ENCODE measurements at regions not wholly inside any gene's neighbourhood (a gene's known extent, or its start where the extent isn't known, plus 50 kb on each side); places are given as distances from the start of the nearest gene placed in this dataset.
"Not testable (repeated sequence)": the region's sequence is repeated elsewhere in the genome, so short reads cannot be mapped to it uniquely, and the experiment has no call there.

GRCh38 chr4:138334346-138335016, 92.3 kb upstream of the SLC7A11 start:
- 86 to 90% methylated on average over 1 to 7 of the region's 9 CpGs for WGBS, 2 experiments (ENCODE audit: insufficient coverage in 2 of 2)
- Histone ChIP-seq H3K36me3 (ENCODE audit: control insufficient read depth, insufficient read depth, low read length) (no peaks in the 10 kb centered on the region), H3K9me3 (ENCODE audit: control insufficient read depth, low read length) (no peaks in the 10 kb centered on the region), H3K4me1 (ENCODE audit: control insufficient read depth, insufficient read depth, low read length, poor library complexity, severe bottlenecking) (peaks cover 6% of the 10 kb centered on the region), H3K27ac (ENCODE audit: low read depth, low read length, severe bottlenecking) (no peak overlapping the region), H3K4me3 (ENCODE audit: extremely low read depth, insufficient read depth, low read length, poor library complexity, severe bottlenecking) (no peak overlapping the region)

- H3K27ac ChIP-seq (ENCODE audit: low read depth, low read length, severe bottlenecking); H3K36me3 ChIP-seq (ENCODE audit: control insufficient read depth, insufficient read depth, low read length); H3K9me3 ChIP-seq (ENCODE audit: control insufficient read depth, low read length); H3K4me1 ChIP-seq (ENCODE audit: control insufficient read depth, insufficient read depth, low read length, poor library complexity, severe bottlenecking); H3K4me3 ChIP-seq (ENCODE audit: extremely low read depth, insufficient read depth, low read length, poor library complexity, severe bottlenecking): not testable (repeated sequence)
- 83% methylated on average over 1 of the region's 1 CpG; no CpG with 5 or more reads in 1 of the 2 experiments for WGBS, 2 experiments (ENCODE audit: insufficient coverage in 2 of 2)
Measured at GRCh38 chr4:138332415-138332814, 90.3 kb upstream of the SLC7A11 start.

- H3K27ac ChIP-seq (ENCODE audit: low read depth, low read length, severe bottlenecking): no peak overlapping the region
- peaks cover 6% of the 10 kb centered on the region for H3K4me1 ChIP-seq (ENCODE audit: control insufficient read depth, insufficient read depth, low read length, poor library complexity, severe bottlenecking)
- no peaks in the 10 kb centered on the region for H3K9me3 ChIP-seq (ENCODE audit: control insufficient read depth, low read length)
- 94% methylated on average over 2 of the region's 2 CpGs; no CpG with 5 or more reads in 1 of the 2 experiments for WGBS, 2 experiments (ENCODE audit: insufficient coverage in 2 of 2)
- H3K36me3 ChIP-seq (ENCODE audit: control insufficient read depth, insufficient read depth, low read length): no peaks in the 10 kb centered on the region
- H3K4me3 ChIP-seq (ENCODE audit: extremely low read depth, insufficient read depth, low read length, poor library complexity, severe bottlenecking): no peak overlapping the region
Measured at GRCh38 chr4:138330531-138330930, 88.4 kb upstream of the SLC7A11 start.

DNA sequence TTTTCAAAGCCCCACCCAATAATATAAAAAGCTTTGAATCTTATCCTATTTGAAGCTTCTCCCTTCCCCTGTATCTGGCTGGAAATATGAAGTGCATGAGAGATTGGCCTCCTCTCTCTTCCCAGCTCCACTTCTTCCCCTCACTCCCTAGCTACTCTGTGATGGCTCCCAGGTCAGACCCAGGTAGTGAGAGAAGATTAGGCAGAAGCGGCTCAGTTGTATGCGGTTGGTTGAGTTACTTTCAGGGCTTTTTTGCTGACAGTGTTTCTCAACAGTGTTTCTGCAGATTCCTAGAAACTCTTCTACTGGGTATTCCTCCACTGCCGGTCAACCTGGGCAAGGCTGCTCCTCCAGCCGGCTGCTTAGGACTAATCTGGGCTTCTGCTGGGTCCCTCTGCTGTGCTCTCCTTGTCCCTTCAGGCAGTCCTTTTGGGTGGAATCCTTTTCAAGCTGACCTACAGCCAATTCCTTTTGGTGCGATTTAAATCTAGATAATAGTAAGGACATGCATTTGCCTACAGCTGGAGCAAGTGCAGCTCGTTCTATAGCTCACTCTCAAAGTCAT, 87.4 kb upstream of the SLC7A11 start:
- Histone ChIP-seq H3K36me3 (ENCODE audit: control insufficient read depth, insufficient read depth, low read length) (no peaks in the 10 kb centered on the region), H3K27ac (ENCODE audit: low read depth, low read length, severe bottlenecking) (no peak overlapping the region), H3K9me3 (ENCODE audit: control insufficient read depth, low read length) (no peaks in the 10 kb centered on the region), H3K4me3 (ENCODE audit: extremely low read depth, insufficient read depth, low read length, poor library complexity, severe bottlenecking) (no peak overlapping the region), H3K4me1 (ENCODE audit: control insufficient read depth, insufficient read depth, low read length, poor library complexity, severe bottlenecking) (peaks cover 6% of the 10 kb centered on the region)
- 93 to 99% methylated on average over 5 to 6 of the region's 6 CpGs for WGBS, 2 experiments (ENCODE audit: insufficient coverage in 2 of 2)

GRCh38 chr4:138327338-138327737, 85.2 kb upstream of the SLC7A11 start:
- Histone ChIP-seq H3K27ac (ENCODE audit: low read depth, low read length, severe bottlenecking) (no peak overlapping the region), H3K4me1 (ENCODE audit: control insufficient read depth, insufficient read depth, low read length, poor library complexity, severe bottlenecking) (peaks cover 6% of the 10 kb centered on the region), H3K9me3 (ENCODE audit: control insufficient read depth, low read length) (no peaks in the 10 kb centered on the region), H3K4me3 (ENCODE audit: extremely low read depth, insufficient read depth, low read length, poor library complexity, severe bottlenecking) (no peak overlapping the region), H3K36me3 (ENCODE audit: control insufficient read depth, insufficient read depth, low read length) (no peaks in the 10 kb centered on the region)
- no CpG with 5 or more reads among the region's 1 CpG for WGBS, 2 experiments (ENCODE audit: insufficient coverage in 2 of 2)

DNA sequence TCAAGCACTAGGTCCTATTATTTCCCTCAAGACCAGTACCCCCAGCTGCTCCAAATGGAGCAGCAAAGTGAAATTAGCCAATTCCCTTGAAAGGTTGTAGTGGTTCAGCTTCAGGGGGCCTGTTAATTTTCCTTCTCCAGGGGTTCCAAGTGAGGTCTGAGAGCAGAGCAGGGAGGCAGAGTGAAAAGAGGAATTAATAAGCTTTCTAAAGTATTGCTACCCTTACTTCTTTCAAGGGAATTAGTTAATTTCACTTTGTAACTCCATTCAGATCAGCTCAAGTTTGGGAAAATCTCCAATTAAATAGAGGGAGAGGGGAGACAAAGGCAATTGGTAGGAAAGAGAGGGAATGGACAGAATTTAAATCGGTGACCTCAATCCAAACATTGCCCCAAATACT, 78.7 kb upstream of the SLC7A11 start:
- H3K4me1 ChIP-seq (ENCODE audit: control insufficient read depth, insufficient read depth, low read length, poor library complexity, severe bottlenecking): no peaks in the 10 kb centered on the region
- no peaks in the 10 kb centered on the region for H3K9me3 ChIP-seq (ENCODE audit: control insufficient read depth, low read length)
- no peaks in the 10 kb centered on the region for H3K36me3 ChIP-seq (ENCODE audit: control insufficient read depth, insufficient read depth, low read length)
- H3K4me3 ChIP-seq (ENCODE audit: extremely low read depth, insufficient read depth, low read length, poor library complexity, severe bottlenecking): no peak overlapping the region
- no peak overlapping the region for H3K27ac ChIP-seq (ENCODE audit: low read depth, low read length, severe bottlenecking)
- no CpG with 5 or more reads among the region's 1 CpG for WGBS, 2 experiments (ENCODE audit: insufficient coverage in 2 of 2)

GRCh38 chr4:138320030-138320429, 77.9 kb upstream of the SLC7A11 start:
- Histone ChIP-seq H3K27ac (ENCODE audit: low read depth, low read length, severe bottlenecking) (no peak overlapping the region), H3K36me3 (ENCODE audit: control insufficient read depth, insufficient read depth, low read length) (no peaks in the 10 kb centered on the region), H3K4me3 (ENCODE audit: extremely low read depth, insufficient read depth, low read length, poor library complexity, severe bottlenecking) (no peak overlapping the region), H3K9me3 (ENCODE audit: control insufficient read depth, low read length) (no peaks in the 10 kb centered on the region), H3K4me1 (ENCODE audit: control insufficient read depth, insufficient read depth, low read length, poor library complexity, severe bottlenecking) (no peaks in the 10 kb centered on the region)
- WGBS, 2 experiments (ENCODE audit: insufficient coverage in 2 of 2): 100% methylated on average over 1 of the region's 1 CpG

DNA sequence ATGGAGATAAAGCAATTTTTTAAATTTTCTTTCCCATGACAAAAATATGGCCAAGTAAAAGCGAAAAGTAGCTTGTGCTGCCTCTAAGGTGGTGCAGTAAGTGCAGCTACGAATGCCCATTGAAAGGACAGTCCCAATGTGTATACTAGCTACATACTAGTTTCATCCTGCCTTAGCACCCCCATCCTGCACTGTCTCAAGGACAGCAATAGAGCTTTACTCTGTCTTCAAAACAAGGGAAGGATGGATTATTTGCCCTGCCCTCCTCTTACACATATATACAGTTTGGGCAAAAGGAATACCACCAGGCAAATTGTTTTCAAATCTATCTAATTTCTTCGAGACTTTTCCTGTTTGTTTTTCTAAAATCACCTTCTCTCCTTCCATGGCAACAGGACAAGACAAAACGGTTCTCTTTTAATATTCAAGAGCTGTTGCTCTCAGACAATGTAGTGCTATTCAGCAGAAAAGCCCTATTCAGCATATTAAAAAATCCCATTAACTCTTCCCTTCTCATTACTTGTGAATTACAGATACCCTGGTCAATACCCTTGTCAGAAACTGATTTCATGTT, 75.1 kb upstream of the SLC7A11 start:
- H3K4me1 ChIP-seq (ENCODE audit: control insufficient read depth, insufficient read depth, low read length, poor library complexity, severe bottlenecking): peaks cover 5% of the 10 kb centered on the region
- H3K36me3 ChIP-seq (ENCODE audit: control insufficient read depth, insufficient read depth, low read length): no peaks in the 10 kb centered on the region
- WGBS, 2 experiments (ENCODE audit: insufficient coverage in 2 of 2): 75 to 84% methylated on average over 4 of the region's 4 CpGs
- no peak overlapping the region for H3K4me3 ChIP-seq (ENCODE audit: extremely low read depth, insufficient read depth, low read length, poor library complexity, severe bottlenecking)
- no peaks in the 10 kb centered on the region for H3K9me3 ChIP-seq (ENCODE audit: control insufficient read depth, low read length)
- H3K27ac ChIP-seq (ENCODE audit: low read depth, low read length, severe bottlenecking): no peak overlapping the region

DNA sequence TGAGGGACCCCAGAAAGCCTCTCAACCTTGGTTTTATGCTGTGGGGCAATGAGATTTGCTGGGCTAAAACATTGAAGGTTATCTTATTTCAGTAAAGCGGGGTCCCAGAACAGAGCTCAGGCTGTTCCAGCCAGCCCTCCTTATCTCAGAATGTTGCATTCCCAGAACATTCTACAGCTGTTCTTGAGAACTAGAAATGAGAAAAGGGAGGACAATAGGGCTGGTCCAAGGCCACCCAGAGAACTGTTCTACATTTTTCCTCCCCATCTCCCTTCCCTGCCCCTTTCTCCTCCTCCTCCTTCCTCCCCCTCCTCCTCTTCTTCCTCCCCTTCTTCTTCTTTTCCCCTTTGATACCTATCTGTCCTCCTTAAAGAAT, 70.4 kb upstream of the SLC7A11 start:
- no peak overlapping the region for H3K27ac ChIP-seq (ENCODE audit: low read depth, low read length, severe bottlenecking)
- H3K4me3 ChIP-seq (ENCODE audit: extremely low read depth, insufficient read depth, low read length, poor library complexity, severe bottlenecking): no peak overlapping the region
- WGBS, 2 experiments (ENCODE audit: insufficient coverage in 2 of 2): no CpG with 5 or more reads among the region's 1 CpG
- no peaks in the 10 kb centered on the region for H3K9me3 ChIP-seq (ENCODE audit: control insufficient read depth, low read length)
- no peaks in the 10 kb centered on the region for H3K36me3 ChIP-seq (ENCODE audit: control insufficient read depth, insufficient read depth, low read length)
- peaks cover 29% of the 10 kb centered on the region for H3K4me1 ChIP-seq (ENCODE audit: control insufficient read depth, insufficient read depth, low read length, poor library complexity, severe bottlenecking)

DNA sequence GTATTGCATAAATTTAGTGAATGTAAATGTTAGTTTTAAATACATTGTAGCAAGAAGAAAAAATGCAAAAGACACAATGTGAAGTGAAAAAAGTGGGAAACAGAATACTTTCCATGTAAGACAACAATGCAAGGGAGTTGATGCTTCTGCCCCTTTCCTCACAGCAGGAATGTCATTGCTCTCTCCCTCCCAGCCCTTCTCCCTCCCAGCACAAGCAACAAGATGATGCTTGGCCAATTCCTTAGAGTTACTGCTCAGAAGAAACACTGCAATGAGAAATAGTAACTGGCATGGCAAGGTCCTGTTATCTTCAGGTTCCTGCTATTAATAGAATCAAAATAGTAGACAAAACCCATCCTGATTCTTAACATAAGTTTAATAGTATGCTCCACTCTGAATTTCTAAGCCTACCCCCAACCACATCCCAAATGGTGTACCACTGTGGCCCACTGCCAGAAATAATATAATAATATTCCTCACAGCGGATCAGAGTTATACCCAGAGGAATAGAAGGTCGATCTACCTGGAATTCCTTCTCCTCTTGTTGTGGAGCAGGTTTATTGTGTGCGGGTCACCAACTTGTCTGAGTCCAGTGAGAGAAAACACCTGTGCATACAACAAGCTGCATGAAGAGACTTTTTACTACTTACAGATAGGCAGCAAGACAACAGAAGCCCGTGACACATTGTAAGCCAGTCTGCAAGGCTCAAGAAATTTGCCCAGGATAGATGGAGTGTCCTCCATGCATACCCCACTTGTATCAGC, 69.8 kb upstream of the SLC7A11 start:
- no peaks in the 10 kb centered on the region for H3K36me3 ChIP-seq (ENCODE audit: control insufficient read depth, insufficient read depth, low read length)
- 93 to 100% methylated on average over 3 of the region's 4 CpGs for WGBS, 2 experiments (ENCODE audit: insufficient coverage in 2 of 2)
- no peak overlapping the region for H3K27ac ChIP-seq (ENCODE audit: low read depth, low read length, severe bottlenecking)
- H3K4me1 ChIP-seq (ENCODE audit: control insufficient read depth, insufficient read depth, low read length, poor library complexity, severe bottlenecking): peaks cover 29% of the 10 kb centered on the region
- no peak overlapping the region for H3K4me3 ChIP-seq (ENCODE audit: extremely low read depth, insufficient read depth, low read length, poor library complexity, severe bottlenecking)
- no peaks in the 10 kb centered on the region for H3K9me3 ChIP-seq (ENCODE audit: control insufficient read depth, low read length)
